ENCODE measurements at regions not wholly inside any gene's neighbourhood (a gene's known extent, or its start where the extent isn't known, plus 50 kb on each side); places are given as distances from the start of the nearest gene placed in this dataset.

DNA sequence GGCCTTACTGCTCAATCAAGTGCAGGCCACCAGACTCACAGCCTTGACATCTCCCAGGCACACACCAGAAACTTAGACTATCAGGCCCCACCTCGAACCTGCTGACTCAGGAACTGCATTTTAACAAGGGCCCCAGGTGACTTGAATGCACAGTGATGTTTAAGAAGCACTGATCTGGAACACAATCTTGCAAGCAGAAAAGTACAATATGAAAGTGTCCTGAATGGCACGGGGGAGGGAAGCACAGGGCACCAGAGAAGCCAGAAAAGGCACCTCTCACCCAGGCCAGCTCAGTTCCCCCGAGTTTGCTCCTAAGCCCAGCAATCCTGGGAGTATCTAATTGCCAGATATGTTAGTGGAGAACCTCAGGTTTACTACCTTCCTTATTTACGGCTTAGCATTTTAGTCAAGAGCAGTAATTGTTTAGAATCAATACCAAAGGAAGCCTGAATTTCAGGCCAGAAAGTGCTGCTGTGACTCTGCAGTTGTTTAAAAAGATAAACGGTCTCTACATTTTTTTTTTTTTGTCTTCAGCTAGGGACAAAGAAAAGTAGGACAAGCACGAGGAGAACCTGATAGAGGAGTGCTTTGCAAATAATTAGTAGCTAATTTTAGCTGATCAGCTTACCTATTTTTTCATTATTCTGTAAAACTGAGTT lies 50.9 kb upstream of the CDC42BPA start:
- no peak for FAIRE-seq
- no peaks in the 10 kb centered on the region for H3K36me3 ChIP-seq
- H3K9me3 ChIP-seq: no peaks in the 10 kb centered on the region
- no peak for ATAC-seq
- no peaks in the 10 kb centered on the region for H3K4me1 ChIP-seq
- no peak for DNase-seq
- no peaks in the 10 kb centered on the region for H3K27me3 ChIP-seq
- 46 to 55% methylated on average over 6 of the region's 6 CpGs for WGBS, 2 donors
- no peak overlapping the region for H3K27ac ChIP-seq
- H3K4me3 ChIP-seq: no peak overlapping the region
- TF ChIP-seq CTCF (IDR thresholded peaks at IDR 0.05): no peak
- intact Hi-C loops (cut with DNase I): no loop called here
